ENCODE measurements at regions not wholly inside any gene's neighbourhood (a gene's known extent, or its start where the extent isn't known, plus 50 kb on each side); places are given as distances from the start of the nearest gene placed in this dataset.

GRCh38 chr6:159331451-159331850, 162.3 kb downstream of the FNDC1 start:
- TF ChIP-seq CTCF (IDR thresholded peaks at IDR 0.05 in 8 of 11, conservative IDR thresholded peaks at IDR 0.05 in 3 of 11) (no peak), POLR2A (IDR thresholded peaks at IDR 0.05) (no peak), POLR2AphosphoS5 (IDR thresholded peaks at IDR 0.05) (no peak)
- no peak overlapping the region for H3K4me3 ChIP-seq
- 84 to 92% (median 90%) methylated on average over 2 of the region's 2 CpGs for WGBS, 5 donors
- H3K36me3 ChIP-seq, result no peaks in the 10 kb centered on the region
- DNase-seq, result no peak
- peaks cover 0 to 4% (median 0%) of the 10 kb centered on the region in 7 donors for H3K27me3 ChIP-seq (replicated peaks in 1 of 7)
- H3K9me3 ChIP-seq, result peaks cover 0 to 26% (median 19%) of the 10 kb centered on the region in 8 donors
- no peaks in the 10 kb centered on the region for H3K4me1 ChIP-seq
- intact Hi-C loops (cut with DNase I; ENCODE audit: low total_unique reads), result no loop called here
- H3K27ac ChIP-seq, result no peak overlapping the region

GRCh38 chr6:159329081-159329480, 159.9 kb downstream of the FNDC1 start:
- DNase-seq, result no peak
- Histone ChIP-seq H3K27me3 (replicated peaks in 1 of 7) (no peaks in the 10 kb centered on the region), H3K27ac (no peak overlapping the region), H3K9me3 (peaks cover 0 to 19% (median 12%) of the 10 kb centered on the region in 8 donors), H3K4me1 (no peaks in the 10 kb centered on the region), H3K36me3 (no peaks in the 10 kb centered on the region), H3K4me3 (no peak overlapping the region)
- intact Hi-C loops (cut with DNase I; ENCODE audit: low total_unique reads), result no loop called here
- 56 to 76% (median 64%) methylated on average over 4 of the region's 4 CpGs for WGBS, 5 donors
- no peak for TF ChIP-seq POLR2AphosphoS5 (IDR thresholded peaks at IDR 0.05)
- TF ChIP-seq POLR2A (IDR thresholded peaks at IDR 0.05), result no peak
- TF ChIP-seq CTCF (IDR thresholded peaks at IDR 0.05 in 8 of 11, conservative IDR thresholded peaks at IDR 0.05 in 3 of 11), result no peak

GRCh38 chr6:159328052-159328451, 158.9 kb downstream of the FNDC1 start:
- WGBS, 5 donors, result 76 to 93% (median 78%) methylated on average over 3 of the region's 3 CpGs
- TF ChIP-seq POLR2A (IDR thresholded peaks at IDR 0.05) (no peak), CTCF (IDR thresholded peaks at IDR 0.05 in 8 of 11, conservative IDR thresholded peaks at IDR 0.05 in 3 of 11) (no peak), POLR2AphosphoS5 (IDR thresholded peaks at IDR 0.05) (no peak)
- no peaks in the 10 kb centered on the region for H3K36me3 ChIP-seq
- H3K27me3 ChIP-seq (replicated peaks in 1 of 7), result no peaks in the 10 kb centered on the region
- H3K27ac ChIP-seq, result no peak overlapping the region
- intact Hi-C loops (cut with DNase I; ENCODE audit: low total_unique reads), result no loop called here
- peaks cover 0 to 9% (median 2%) of the 10 kb centered on the region in 8 donors for H3K9me3 ChIP-seq
- H3K4me3 ChIP-seq, result no peak overlapping the region
- no peak for DNase-seq
- H3K4me1 ChIP-seq, result no peaks in the 10 kb centered on the region

GRCh38 chr6:159325476-159325875, 156.3 kb downstream of the FNDC1 start:
- Histone ChIP-seq H3K36me3 (no peaks in the 10 kb centered on the region), H3K27ac (no peak overlapping the region), H3K4me1 (no peaks in the 10 kb centered on the region), H3K9me3 (no peaks in the 10 kb centered on the region), H3K27me3 (replicated peaks in 1 of 7) (no peaks in the 10 kb centered on the region), H3K4me3 (no peak overlapping the region)
- no peak for TF ChIP-seq POLR2A (IDR thresholded peaks at IDR 0.05)
- no peak for TF ChIP-seq POLR2AphosphoS5 (IDR thresholded peaks at IDR 0.05)
- TF ChIP-seq CTCF (IDR thresholded peaks at IDR 0.05 in 8 of 11, conservative IDR thresholded peaks at IDR 0.05 in 3 of 11), result no peak
- WGBS, 5 donors, result 91 to 93% (median 92%) methylated on average over 7 to 9 of the region's 9 CpGs
- intact Hi-C loops (cut with DNase I; ENCODE audit: low total_unique reads), result no loop called here
- no peak for DNase-seq

Measured in spleen (tissue), 11 donors.